GM21528 (cell line): ENCODE measurements at regions not wholly inside any gene's neighbourhood (a gene's known extent, or its start where the extent isn't known, plus 50 kb on each side); places are given as distances from the start of the nearest gene placed in this dataset.
"Not testable (repeated sequence)": the region's sequence is repeated elsewhere in the genome, so short reads cannot be mapped to it uniquely, and the experiment has no call there.

ENCODE experiments used
- ATAC-seq: cut with Tn5 transposase; IDR thresholded peaks from one replicate; pipeline ENCODE4 v1.9.1; 2021; ENCODE audit warnings: mild to moderate bottlenecking, moderate library complexity; ENCODE audit not compliant: unreplicated experiment, low FRiP score

DNA sequence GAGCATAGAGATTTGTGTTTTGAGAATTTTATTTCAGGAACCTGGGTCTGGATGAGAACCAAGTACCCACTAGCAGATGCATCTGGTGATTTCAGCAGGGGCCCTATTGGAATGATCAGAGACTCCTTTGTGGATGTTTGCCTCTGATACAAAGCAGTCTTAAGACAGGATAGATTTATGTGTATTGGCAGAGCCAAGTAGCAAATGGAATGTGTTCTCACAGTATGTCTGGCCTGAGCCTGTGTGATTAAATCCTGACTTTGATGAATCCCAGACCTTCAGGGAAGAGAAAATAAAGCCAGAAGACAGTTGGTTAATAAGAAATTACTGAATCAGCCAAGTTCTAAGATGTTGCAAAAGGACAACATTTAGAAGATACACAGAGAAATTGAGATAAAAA lies 755.5 kb upstream of the SEMA6D start:
- no peak for ATAC-seq

DNA sequence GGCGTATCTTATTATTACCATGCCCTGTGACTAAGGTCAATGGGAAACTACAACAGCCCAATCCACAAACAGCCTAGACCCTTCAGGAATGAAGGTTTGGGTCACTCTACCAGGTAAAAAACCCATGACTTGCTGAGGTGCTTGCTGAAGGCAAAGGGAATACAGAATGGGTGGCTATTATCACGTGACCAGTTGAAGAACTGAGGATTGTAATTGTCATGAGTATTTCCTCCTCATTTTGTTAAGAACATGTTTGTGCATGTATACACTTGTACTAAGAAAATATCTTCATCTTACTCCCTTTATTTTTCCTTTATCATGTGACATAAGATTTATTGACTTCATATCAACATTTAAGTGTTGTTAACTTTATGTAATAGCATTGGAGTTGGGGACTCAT lies 729.2 kb upstream of the SEMA6D start:
- not testable (repeated sequence) for ATAC-seq

DNA sequence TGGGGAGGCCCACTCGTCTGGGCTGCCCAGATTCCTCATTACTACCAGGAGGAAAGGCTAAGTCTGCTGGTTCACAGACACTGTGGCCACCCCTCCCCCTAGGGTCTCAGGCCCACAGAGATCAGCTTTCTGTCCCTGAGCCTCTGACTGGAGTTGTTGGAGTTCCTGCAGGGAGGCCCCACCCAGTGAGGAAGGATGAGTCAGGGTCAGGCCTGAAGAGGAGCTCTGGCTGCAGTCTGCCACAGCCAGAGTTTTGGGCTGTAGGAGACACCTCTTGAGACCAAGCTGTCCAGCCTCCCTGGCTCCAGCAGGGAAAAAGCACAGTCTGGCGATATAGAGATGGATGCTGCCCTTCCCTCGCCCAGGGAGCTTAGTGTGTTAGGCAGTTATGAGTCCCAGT lies 720.9 kb upstream of the SEMA6D start:
- no peak for ATAC-seq

DNA sequence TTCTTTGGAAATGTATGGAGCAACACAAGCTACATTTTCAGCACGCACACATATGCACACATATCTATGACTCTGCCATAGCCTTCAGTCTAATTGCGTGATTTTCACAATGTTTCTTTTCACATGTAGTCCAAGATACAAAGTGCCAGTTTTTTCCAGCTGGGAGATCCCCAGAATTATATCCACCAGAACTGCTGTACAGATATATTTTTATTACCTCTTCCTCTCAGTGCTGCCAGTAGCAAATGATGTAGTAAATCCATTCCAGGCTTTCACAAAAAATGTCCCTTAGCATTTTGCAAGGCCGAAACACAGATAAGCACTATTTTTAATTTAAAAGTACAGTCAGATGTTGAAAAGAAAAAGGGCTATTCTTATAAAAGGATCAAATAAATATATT lies 719.8 kb upstream of the SEMA6D start:
- no peak for ATAC-seq

DNA sequence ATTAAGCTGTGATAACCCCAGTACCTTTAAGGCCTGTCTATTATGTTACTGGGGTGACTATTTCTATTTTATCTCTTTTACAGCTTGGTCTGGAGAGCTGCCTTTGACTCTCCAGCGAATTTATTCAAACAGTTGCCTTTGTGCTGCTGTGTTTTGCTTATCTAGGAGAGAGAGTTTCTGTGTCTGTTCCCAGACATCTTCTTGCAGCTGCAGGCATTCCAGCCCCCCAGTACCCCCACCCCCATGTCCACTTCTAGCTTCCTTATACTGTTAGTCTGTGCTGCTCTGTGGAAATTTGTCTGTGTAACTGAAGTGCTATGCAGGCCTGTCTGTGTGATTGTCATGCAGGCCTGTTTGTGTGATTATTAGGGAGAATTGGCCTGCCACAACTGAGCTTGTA lies 713.7 kb upstream of the SEMA6D start:
- no peak for ATAC-seq

GRCh38 chr15:47013446-47013845 lies 703.9 kb upstream of the SEMA6D start:
- ATAC-seq: no peak

DNA sequence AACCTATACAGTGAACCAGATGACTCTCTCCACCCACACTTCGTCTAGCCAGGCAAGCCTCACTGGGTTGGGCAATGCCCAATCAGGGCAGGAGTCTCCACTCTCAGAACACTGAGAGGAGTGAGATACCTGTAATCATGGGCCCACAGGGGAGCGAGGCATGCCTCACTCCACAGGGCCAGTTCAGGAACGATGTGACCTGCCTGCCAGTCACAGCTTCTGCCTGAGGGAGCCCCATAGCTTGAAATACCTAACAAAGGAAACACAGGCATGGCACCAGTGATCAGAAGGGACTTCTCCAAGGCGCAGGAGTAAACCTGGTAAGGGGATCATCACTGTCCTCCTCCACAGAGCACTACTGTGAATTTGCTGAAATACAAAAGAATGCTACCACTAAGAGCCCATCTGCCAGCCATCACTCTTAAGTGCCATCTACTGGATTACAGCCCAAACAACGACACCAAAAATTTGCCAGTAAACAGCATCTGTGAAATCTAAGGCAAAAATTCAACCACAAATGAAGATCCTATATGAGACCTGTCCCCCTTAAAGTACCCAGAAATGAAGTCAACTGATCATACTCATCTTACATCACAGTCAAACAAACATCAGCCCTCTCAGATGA lies 689.9 kb upstream of the SEMA6D start:
- no peak for ATAC-seq

DNA sequence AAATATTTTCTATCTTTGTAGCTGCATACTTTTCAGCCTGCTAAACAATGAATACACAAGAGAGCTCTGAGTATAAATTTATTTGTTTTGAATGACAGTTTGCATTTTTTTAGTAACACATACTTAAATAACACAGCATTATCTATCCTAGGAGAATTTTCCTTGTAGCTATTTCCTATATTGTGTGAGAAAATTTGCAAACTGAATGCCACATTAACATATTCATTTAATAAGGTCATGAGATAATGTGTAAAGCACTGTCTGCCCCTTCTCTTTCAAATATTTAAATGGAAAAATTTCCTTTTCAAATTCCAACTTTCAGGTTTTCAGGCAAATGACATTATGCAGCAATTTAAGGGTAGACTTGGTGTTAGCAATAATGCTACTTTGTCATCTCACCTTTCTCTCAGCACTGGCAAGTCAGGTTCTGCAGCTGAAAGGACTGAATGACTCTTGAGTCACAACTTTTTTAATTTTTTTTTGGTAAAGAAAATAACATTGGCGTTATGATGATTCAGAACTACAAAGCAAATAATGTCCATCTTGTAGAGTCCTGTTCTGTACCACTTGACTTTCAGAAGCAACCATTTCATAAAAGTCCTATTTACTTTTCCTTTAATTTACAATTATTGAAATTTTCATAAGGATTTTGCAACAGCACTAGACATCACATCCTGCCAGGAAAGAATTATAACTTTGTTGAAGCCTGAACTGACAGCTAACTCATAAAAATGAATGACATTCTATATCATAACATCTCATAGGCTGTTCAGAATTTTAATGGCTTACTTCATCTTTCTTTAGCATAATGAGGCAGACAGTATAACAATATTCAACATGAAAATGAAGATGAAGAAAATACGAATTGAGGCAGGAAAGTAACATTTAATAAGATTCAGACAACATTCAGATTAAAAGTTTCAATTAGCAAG lies 681.6 kb upstream of the SEMA6D start:
- ATAC-seq: no peak

DNA sequence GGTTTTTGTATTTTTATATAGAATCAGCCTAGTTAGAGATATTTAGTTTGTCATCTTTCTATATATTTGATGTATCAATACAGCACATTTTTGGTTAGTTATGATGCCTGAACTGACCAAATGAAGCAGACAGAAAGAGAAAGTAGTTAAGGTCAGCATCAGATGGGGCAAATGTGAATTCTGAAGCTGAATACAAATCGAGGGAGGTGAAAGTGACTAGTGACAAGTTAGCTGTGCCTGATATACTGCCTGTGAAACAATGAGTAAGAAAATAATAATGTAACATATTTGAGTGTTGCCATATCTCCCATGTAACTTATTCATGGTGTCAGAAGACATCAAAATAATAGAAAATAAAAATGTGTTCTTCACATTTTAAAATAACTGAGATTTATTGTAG lies 680.3 kb upstream of the SEMA6D start:
- no peak for ATAC-seq

- no peak for ATAC-seq
Measured at GRCh38 chr15:47039225-47039624, 678.1 kb upstream of the SEMA6D start.

DNA sequence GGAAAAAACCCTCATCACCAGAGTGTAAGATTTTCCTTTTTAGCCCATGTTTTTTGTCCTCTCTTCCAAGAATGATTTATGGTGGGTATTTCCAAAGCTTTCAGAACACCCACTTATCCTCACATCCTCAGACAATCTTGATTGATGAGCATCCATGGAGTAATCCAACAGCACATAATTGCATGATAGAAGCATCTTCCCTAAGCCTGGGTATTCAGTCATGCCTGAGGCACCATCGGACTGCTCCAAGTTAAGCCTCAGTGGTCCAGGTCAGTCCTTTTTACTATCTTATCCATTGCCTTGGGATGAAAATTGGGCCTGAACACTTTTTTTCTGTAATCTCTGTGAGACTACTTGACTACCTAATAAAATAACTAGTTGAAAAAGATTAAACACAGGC lies 676.0 kb upstream of the SEMA6D start:
- ATAC-seq: no peak

GRCh38 chr15:47047981-47048380 lies 669.3 kb upstream of the SEMA6D start:
- not testable (repeated sequence) for ATAC-seq

DNA sequence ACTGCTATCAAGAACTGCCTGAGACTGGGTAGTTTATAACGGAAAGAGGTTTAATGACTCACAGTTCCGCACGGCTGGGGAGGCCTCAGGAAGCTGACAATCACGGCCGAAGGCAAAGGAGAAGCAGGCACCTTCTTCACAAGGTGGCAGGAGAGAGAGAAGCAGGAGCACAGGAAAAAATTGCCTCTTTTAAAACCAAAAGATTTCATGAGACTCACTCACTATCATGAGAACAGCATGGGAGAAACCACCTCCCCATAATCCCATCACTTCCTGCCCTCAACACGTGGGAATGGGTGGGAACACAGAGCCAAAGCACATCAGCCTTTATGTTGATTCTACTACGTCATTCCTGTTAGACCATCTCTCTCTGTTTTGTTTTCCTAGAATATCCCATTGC lies 650.9 kb upstream of the SEMA6D start:
- no peak for ATAC-seq

GRCh38 chr15:47077846-47078245 lies 639.5 kb upstream of the SEMA6D start:
- not testable (repeated sequence) for ATAC-seq

GRCh38 chr15:47095833-47096232 lies 621.5 kb upstream of the SEMA6D start:
- no peak for ATAC-seq

GRCh38 chr15:47098526-47098925 lies 618.8 kb upstream of the SEMA6D start:
- ATAC-seq: not testable (repeated sequence)

- ATAC-seq: not testable (repeated sequence)
Measured at GRCh38 chr15:47099801-47100200, 617.5 kb upstream of the SEMA6D start.

- ATAC-seq: not testable (repeated sequence)
Measured at GRCh38 chr15:47108800-47109199, 608.5 kb upstream of the SEMA6D start.

GRCh38 chr15:47116698-47117097 lies 600.6 kb upstream of the SEMA6D start:
- ATAC-seq: no peak

GRCh38 chr15:47119349-47119748 lies 598.0 kb upstream of the SEMA6D start:
- ATAC-seq: no peak

- ATAC-seq: no peak
Measured at GRCh38 chr15:47124430-47125102, 592.7 kb upstream of the SEMA6D start.
